ENCODE measurements at regions not wholly inside any gene's neighbourhood (a gene's known extent, or its start where the extent isn't known, plus 50 kb on each side); places are given as distances from the start of the nearest gene placed in this dataset.

- Mint-ChIP-seq H3K27ac (no peak overlapping the region), H3K4me1 (ENCODE audit: low read depth) (peaks cover 5% of the 10 kb centered on the region), H3K9me3 (ENCODE audit: low read depth) (peaks cover 7% of the 10 kb centered on the region), H3K36me3 (ENCODE audit: insufficient read depth) (peaks cover 19% of the 10 kb centered on the region), H3K27me3 (no peaks in the 10 kb centered on the region), H3K4me3 (ENCODE audit: low read depth) (no peak overlapping the region)
- no peak for DNase-seq (ENCODE audit: low spot score, unreplicated experiment)
- TF ChIP-seq CTCF (IDR thresholded peaks at IDR 0.05; ENCODE audit: unreplicated experiment): no peak
Measured at GRCh38 chr18:46356278-46357033, 252.3 kb downstream of the HAUS1 start.

GRCh38 chr18:46360102-46360699, 256.0 kb downstream of the HAUS1 start:
- Mint-ChIP-seq H3K9me3 (ENCODE audit: low read depth) (peaks cover 7% of the 10 kb centered on the region), H3K36me3 (ENCODE audit: insufficient read depth) (peaks cover 19% of the 10 kb centered on the region), H3K27me3 (no peaks in the 10 kb centered on the region), H3K4me3 (ENCODE audit: low read depth) (no peak overlapping the region), H3K4me1 (ENCODE audit: low read depth) (peaks cover 5% of the 10 kb centered on the region), H3K27ac (no peak overlapping the region)
- no peak for TF ChIP-seq CTCF (IDR thresholded peaks at IDR 0.05; ENCODE audit: unreplicated experiment)
- no peak for DNase-seq (ENCODE audit: low spot score, unreplicated experiment)

- H3K36me3 Mint-ChIP-seq (ENCODE audit: insufficient read depth): peaks cover 19% of the 10 kb centered on the region
- H3K27me3 Mint-ChIP-seq: no peaks in the 10 kb centered on the region
- peaks cover 5% of the 10 kb centered on the region for H3K4me1 Mint-ChIP-seq (ENCODE audit: low read depth)
- no peak for TF ChIP-seq CTCF (IDR thresholded peaks at IDR 0.05; ENCODE audit: unreplicated experiment)
- no peak for DNase-seq (ENCODE audit: low spot score, unreplicated experiment)
- H3K9me3 Mint-ChIP-seq (ENCODE audit: low read depth): peaks cover 7% of the 10 kb centered on the region
- H3K4me3 Mint-ChIP-seq (ENCODE audit: low read depth): no peak overlapping the region
- H3K27ac Mint-ChIP-seq: no peak overlapping the region
Measured at GRCh38 chr18:46360866-46361265, 256.7 kb downstream of the HAUS1 start.

GRCh38 chr18:46362533-46362932, 258.3 kb downstream of the HAUS1 start:
- Mint-ChIP-seq H3K27me3 (no peaks in the 10 kb centered on the region), H3K9me3 (ENCODE audit: low read depth) (peaks cover 7% of the 10 kb centered on the region), H3K27ac (no peak overlapping the region), H3K4me3 (ENCODE audit: low read depth) (no peak overlapping the region), H3K4me1 (ENCODE audit: low read depth) (peaks cover 3% of the 10 kb centered on the region), H3K36me3 (ENCODE audit: insufficient read depth) (peaks cover 19% of the 10 kb centered on the region)
- TF ChIP-seq CTCF (IDR thresholded peaks at IDR 0.05; ENCODE audit: unreplicated experiment): no peak
- DNase-seq (ENCODE audit: low spot score, unreplicated experiment): no peak

- H3K27me3 Mint-ChIP-seq: no peaks in the 10 kb centered on the region
- TF ChIP-seq CTCF (IDR thresholded peaks at IDR 0.05; ENCODE audit: unreplicated experiment): no peak
- no peak overlapping the region for H3K27ac Mint-ChIP-seq
- no peak for DNase-seq (ENCODE audit: low spot score, unreplicated experiment)
- no peak overlapping the region for H3K4me3 Mint-ChIP-seq (ENCODE audit: low read depth)
- H3K9me3 Mint-ChIP-seq (ENCODE audit: low read depth): peaks cover 6% of the 10 kb centered on the region
- H3K4me1 Mint-ChIP-seq (ENCODE audit: low read depth): peaks cover 3% of the 10 kb centered on the region
- peaks cover 10% of the 10 kb centered on the region for H3K36me3 Mint-ChIP-seq (ENCODE audit: insufficient read depth)
Measured at GRCh38 chr18:46364048-46364447, 259.9 kb downstream of the HAUS1 start.

Measured in progenitor cell of endocrine pancreas (in vitro differentiated cells).